ENCODE measurements at regions not wholly inside any gene's neighbourhood (a gene's known extent, or its start where the extent isn't known, plus 50 kb on each side); places are given as distances from the start of the nearest gene placed in this dataset.

DNA sequence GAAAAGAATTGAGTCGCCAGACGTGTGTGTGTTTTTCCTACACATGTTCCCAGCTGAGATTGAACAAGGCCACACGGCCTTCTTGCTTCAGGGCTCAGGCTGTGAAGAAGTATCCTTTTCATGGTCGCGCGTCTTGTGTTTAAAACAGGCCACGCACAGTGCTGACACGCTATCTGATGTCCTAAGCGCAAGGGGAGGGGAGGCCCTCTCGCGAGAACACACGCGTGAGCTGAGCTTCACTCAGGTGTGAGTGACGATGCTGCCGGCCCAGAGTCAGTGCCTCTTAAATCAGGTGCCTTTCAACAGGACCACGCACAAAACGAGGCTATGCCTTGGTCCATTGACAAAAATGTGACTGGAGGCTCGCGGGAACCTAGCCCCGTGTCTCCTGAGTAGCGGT lies 103.7 kb downstream of the TEX29 start:
- H3K4me3 ChIP-seq, result no peak overlapping the region
- no peaks in the 10 kb centered on the region for H3K4me1 ChIP-seq
- no peak overlapping the region for H3K27ac ChIP-seq
- peaks cover 0 to 23% (median 0%) of the 10 kb centered on the region in 7 donors for H3K27me3 ChIP-seq (replicated peaks in 1 of 7)
- intact Hi-C loops (cut with DNase I; ENCODE audit: low total_unique reads), result no loop called here
- TF ChIP-seq, protein P1, sequence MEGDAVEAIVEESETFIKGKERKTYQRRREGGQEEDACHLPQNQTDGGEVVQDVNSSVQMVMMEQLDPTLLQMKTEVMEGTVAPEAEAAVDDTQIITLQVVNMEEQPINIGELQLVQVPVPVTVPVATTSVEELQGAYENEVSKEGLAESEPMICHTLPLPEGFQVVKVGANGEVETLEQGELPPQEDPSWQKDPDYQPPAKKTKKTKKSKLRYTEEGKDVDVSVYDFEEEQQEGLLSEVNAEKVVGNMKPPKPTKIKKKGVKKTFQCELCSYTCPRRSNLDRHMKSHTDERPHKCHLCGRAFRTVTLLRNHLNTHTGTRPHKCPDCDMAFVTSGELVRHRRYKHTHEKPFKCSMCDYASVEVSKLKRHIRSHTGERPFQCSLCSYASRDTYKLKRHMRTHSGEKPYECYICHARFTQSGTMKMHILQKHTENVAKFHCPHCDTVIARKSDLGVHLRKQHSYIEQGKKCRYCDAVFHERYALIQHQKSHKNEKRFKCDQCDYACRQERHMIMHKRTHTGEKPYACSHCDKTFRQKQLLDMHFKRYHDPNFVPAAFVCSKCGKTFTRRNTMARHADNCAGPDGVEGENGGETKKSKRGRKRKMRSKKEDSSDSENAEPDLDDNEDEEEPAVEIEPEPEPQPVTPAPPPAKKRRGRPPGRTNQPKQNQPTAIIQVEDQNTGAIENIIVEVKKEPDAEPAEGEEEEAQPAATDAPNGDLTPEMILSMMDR (IDR thresholded peaks at IDR 0.05 in 8 of 11, conservative IDR thresholded peaks at IDR 0.05 in 3 of 11), result no peak
- TF ChIP-seq POLR2AphosphoS5 (IDR thresholded peaks at IDR 0.05) (no peak), POLR2A (IDR thresholded peaks at IDR 0.05) (no peak)
- WGBS, 5 donors, result 81 to 87% (median 86%) methylated on average over 21 of the region's 21 CpGs
- no peaks in the 10 kb centered on the region for H3K9me3 ChIP-seq
- no peak for DNase-seq
- no peaks in the 10 kb centered on the region for H3K36me3 ChIP-seq

DNA sequence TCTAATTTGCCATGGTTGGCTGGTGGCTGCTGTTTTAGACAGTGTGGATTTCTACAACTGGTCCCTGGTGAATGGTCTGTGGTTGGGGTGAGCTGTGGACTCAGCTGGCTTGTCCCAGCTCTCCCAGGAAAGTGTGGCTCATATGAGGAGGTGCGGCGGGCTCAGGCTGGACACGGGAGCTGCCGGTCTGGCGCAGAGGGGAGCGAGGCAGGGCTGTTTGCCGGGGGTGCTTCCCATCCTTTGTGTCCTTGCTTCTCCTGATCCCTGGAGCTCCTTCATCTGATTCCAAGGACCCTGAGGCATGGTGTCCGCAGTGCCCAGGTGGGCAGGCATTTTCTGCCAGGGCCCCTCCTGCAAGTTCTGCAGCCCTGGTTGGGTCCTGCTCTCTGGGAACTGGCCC lies 104.9 kb downstream of the TEX29 start:
- H3K36me3 ChIP-seq, result no peaks in the 10 kb centered on the region
- DNase-seq, result no peak
- H3K4me1 ChIP-seq, result no peaks in the 10 kb centered on the region
- peaks cover 0 to 28% (median 0%) of the 10 kb centered on the region in 7 donors for H3K27me3 ChIP-seq (replicated peaks in 1 of 7)
- H3K9me3 ChIP-seq, result no peaks in the 10 kb centered on the region
- no peak overlapping the region for H3K27ac ChIP-seq
- TF ChIP-seq POLR2A (IDR thresholded peaks at IDR 0.05), result no peak
- TF ChIP-seq POLR2AphosphoS5 (IDR thresholded peaks at IDR 0.05), result no peak
- TF ChIP-seq, protein P1 (IDR thresholded peaks at IDR 0.05 in 8 of 11, conservative IDR thresholded peaks at IDR 0.05 in 3 of 11), result no peak
- WGBS, 5 donors, result 89 to 100% (median 93%) methylated on average over 1 to 8 of the region's 8 CpGs
- intact Hi-C loops (cut with DNase I; ENCODE audit: low total_unique reads), result no loop called here
- H3K4me3 ChIP-seq, result no peak overlapping the region

DNA sequence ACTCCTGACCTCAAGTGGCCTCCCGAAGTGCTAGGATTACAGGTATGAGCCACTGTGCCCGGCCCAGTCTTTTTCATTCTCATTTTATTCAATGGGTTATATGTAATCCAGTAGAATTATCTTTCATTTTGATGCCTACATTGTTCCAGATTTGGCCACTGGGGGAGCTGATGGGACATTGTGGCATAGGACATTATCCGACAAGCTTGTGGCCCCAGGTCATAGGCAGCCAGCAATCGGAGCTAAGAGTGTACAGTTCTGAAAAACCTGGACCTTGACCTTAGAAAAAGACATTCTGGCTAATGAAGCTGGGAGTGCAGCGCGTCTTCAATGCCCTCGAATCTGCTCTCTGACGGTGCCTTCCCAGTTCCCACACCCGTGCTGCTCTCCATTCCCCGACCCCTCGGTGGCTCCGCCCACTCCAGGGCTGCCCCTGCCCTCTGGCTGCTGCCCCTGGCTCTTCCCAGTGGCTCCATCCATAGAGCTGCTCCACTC lies 108.7 kb downstream of the TEX29 start:
- Histone ChIP-seq H3K36me3 (no peaks in the 10 kb centered on the region), H3K27me3 (replicated peaks in 1 of 7) (peaks cover 0 to 46% (median 0%) of the 10 kb centered on the region in 7 donors), H3K4me3 (peak overlapping the region in 1 of 8 donors; percentile 45), H3K9me3 (no peaks in the 10 kb centered on the region), H3K27ac (no peak overlapping the region), H3K4me1 (no peaks in the 10 kb centered on the region)
- intact Hi-C loops (cut with DNase I; ENCODE audit: low total_unique reads), result no loop called here
- no peak for DNase-seq
- TF ChIP-seq, protein P1 (IDR thresholded peaks at IDR 0.05 in 8 of 11, conservative IDR thresholded peaks at IDR 0.05 in 3 of 11), result peak in 8 of 11 experiments; percentile 26 to 58 (median 45)
- TF ChIP-seq POLR2A (IDR thresholded peaks at IDR 0.05) (no peak), POLR2AphosphoS5 (IDR thresholded peaks at IDR 0.05) (no peak)
- 17 to 28% (median 22%) methylated on average over 6 to 12 of the region's 12 CpGs for WGBS, 5 donors

DNA sequence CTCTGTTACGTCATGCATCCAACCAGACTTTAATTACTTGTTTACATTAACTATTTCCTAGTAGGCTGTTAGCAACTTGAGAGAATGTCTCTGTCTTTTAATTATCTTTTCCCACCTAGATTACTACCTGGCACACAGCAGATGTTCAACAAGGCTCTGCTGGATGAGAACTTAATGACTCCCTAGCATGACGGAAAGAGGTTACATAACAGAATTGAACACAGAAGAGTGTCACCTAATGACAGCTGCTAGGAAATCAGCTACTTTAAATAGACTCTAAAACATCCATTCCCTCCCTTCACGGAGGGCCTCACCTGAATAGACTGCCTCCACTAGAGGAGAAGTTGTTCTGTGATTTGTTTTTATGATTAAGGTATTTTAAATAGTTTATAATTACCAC lies 110.8 kb downstream of the TEX29 start:
- no peaks in the 10 kb centered on the region for H3K36me3 ChIP-seq
- no peak overlapping the region for H3K4me3 ChIP-seq
- no peak overlapping the region for H3K27ac ChIP-seq
- peaks cover 0 to 36% (median 0%) of the 10 kb centered on the region in 7 donors for H3K27me3 ChIP-seq (replicated peaks in 1 of 7)
- H3K4me1 ChIP-seq, result no peaks in the 10 kb centered on the region
- TF ChIP-seq, protein P1 (IDR thresholded peaks at IDR 0.05 in 8 of 11, conservative IDR thresholded peaks at IDR 0.05 in 3 of 11), result no peak
- no peak for TF ChIP-seq POLR2AphosphoS5 (IDR thresholded peaks at IDR 0.05)
- TF ChIP-seq POLR2A (IDR thresholded peaks at IDR 0.05), result no peak
- 69 to 86% (median 75%) methylated on average over 2 to 3 of the region's 3 CpGs for WGBS, 5 donors
- H3K9me3 ChIP-seq, result no peaks in the 10 kb centered on the region
- intact Hi-C loops (cut with DNase I; ENCODE audit: low total_unique reads), result no loop called here
- no peak for DNase-seq

All from spleen (tissue), 11 donors.